ENCODE measurements at regions not wholly inside any gene's neighbourhood (a gene's known extent, or its start where the extent isn't known, plus 50 kb on each side); places are given as distances from the start of the nearest gene placed in this dataset.

GRCh38 chr1:95728841-95729240 lies 494.8 kb downstream of the RWDD3 start (continued):
- TF ChIP-seq, protein P1, sequence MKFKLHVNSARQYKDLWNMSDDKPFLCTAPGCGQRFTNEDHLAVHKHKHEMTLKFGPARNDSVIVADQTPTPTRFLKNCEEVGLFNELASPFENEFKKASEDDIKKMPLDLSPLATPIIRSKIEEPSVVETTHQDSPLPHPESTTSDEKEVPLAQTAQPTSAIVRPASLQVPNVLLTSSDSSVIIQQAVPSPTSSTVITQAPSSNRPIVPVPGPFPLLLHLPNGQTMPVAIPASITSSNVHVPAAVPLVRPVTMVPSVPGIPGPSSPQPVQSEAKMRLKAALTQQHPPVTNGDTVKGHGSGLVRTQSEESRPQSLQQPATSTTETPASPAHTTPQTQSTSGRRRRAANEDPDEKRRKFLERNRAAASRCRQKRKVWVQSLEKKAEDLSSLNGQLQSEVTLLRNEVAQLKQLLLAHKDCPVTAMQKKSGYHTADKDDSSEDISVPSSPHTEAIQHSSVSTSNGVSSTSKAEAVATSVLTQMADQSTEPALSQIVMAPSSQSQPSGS (IDR thresholded peaks at IDR 0.05; ENCODE audit: low read length), result no peak
- TF ChIP-seq GTF2F1 (IDR thresholded peaks at IDR 0.05; ENCODE audit: borderline replicate concordance, low read depth, low read length) (no peak), RNF2 (IDR thresholded peaks at IDR 0.05; ENCODE audit: borderline replicate concordance, low read depth, low read length, missing control alignments, poor library complexity, severe bottlenecking) (no peak), SRF (IDR thresholded peaks at IDR 0.05; ENCODE audit: low read depth, low read length) (no peak)

Measured in H1 (cell line).